ENCODE measurements at regions not wholly inside any gene's neighbourhood (a gene's known extent, or its start where the extent isn't known, plus 50 kb on each side); places are given as distances from the start of the nearest gene placed in this dataset.

DNA sequence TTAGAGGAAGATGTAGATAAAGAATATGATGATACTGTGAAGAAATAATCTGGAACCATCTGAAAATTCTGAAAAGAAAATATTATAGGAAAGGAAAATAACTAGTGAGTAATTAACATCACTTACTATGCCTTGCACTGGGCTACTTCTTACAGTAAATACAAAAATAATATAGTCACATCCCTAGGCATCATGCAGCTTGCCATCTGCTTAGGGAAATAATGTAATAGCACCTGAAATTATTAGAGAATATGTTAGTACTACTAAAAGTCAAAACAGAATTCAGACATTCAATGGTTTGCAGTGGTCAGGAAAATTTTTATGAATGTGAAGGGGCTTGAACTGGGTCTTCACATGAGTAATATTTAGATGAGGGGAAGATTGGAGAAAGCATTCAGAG is 272.2 kb upstream of the EMCN start (continued):
- TF ChIP-seq, protein P1, sequence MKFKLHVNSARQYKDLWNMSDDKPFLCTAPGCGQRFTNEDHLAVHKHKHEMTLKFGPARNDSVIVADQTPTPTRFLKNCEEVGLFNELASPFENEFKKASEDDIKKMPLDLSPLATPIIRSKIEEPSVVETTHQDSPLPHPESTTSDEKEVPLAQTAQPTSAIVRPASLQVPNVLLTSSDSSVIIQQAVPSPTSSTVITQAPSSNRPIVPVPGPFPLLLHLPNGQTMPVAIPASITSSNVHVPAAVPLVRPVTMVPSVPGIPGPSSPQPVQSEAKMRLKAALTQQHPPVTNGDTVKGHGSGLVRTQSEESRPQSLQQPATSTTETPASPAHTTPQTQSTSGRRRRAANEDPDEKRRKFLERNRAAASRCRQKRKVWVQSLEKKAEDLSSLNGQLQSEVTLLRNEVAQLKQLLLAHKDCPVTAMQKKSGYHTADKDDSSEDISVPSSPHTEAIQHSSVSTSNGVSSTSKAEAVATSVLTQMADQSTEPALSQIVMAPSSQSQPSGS (CRISPR knock-in tag; IDR thresholded peaks at IDR 0.05; ENCODE audit: borderline replicate concordance, low read depth): no peak
- TF ChIP-seq ZNF121 (CRISPR knock-in tag; IDR thresholded peaks at IDR 0.05) (no peak), ATF1 (CRISPR knock-in tag; IDR thresholded peaks at IDR 0.05) (no peak), FOXP4 (CRISPR knock-in tag; IDR thresholded peaks at IDR 0.05) (no peak)

DNA sequence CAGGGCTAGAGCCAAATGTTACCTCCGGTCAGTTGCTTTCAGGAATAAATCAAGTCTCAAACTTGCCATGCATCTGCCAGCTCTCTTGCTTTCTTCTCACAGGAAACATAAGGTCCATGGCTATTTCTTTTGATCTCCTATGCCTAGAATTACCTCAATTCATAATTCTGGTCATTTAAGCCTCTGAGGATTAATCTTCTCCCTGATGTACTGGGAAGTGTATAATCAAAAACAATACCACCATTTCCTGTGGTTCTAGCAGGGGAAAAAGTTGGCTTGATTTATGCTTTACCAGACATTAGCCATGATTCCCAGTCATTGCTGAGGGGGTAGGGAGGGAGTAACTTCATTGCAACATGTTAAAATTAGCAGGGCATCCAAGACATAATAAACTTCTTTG is 268.7 kb upstream of the EMCN start:
- Mint-ChIP-seq H3K4me3 (no peak overlapping the region), H3K36me3 (no peaks in the 10 kb centered on the region), H3K27ac (no peak overlapping the region), H3K27me3 (ENCODE audit: low read depth) (no peaks in the 10 kb centered on the region), H3K9me3 (no peaks in the 10 kb centered on the region), H3K4me1 (peaks cover 15% of the 10 kb centered on the region)
- DNase-seq (ENCODE audit: low spot score) (no peak), ATAC-seq (no peak)
- ChIA-PET CTCF (no interaction called here), POLR2A (no interaction called here)
- TF ChIP-seq KAT7 (CRISPR knock-in tag; IDR thresholded peaks at IDR 0.05; ENCODE audit: borderline replicate concordance) (no peak), ZNF671 (CRISPR knock-in tag; IDR thresholded peaks at IDR 0.05) (no peak), GTF2I (CRISPR knock-in tag; conservative IDR thresholded peaks at IDR 0.05) (no peak), TEAD1 (CRISPR knock-in tag; IDR thresholded peaks at IDR 0.05) (no peak), CREB1 (CRISPR knock-in tag; IDR thresholded peaks at IDR 0.05) (no peak)
- TF ChIP-seq, protein P2, sequence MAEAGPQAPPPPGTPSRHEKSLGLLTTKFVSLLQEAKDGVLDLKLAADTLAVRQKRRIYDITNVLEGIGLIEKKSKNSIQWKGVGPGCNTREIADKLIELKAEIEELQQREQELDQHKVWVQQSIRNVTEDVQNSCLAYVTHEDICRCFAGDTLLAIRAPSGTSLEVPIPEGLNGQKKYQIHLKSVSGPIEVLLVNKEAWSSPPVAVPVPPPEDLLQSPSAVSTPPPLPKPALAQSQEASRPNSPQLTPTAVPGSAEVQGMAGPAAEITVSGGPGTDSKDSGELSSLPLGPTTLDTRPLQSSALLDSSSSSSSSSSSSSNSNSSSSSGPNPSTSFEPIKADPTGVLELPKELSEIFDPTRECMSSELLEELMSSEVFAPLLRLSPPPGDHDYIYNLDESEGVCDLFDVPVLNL (CRISPR knock-in tag; IDR thresholded peaks at IDR 0.05; ENCODE audit: borderline replicate concordance, low read depth): no peak
- TF ChIP-seq, protein P3, sequence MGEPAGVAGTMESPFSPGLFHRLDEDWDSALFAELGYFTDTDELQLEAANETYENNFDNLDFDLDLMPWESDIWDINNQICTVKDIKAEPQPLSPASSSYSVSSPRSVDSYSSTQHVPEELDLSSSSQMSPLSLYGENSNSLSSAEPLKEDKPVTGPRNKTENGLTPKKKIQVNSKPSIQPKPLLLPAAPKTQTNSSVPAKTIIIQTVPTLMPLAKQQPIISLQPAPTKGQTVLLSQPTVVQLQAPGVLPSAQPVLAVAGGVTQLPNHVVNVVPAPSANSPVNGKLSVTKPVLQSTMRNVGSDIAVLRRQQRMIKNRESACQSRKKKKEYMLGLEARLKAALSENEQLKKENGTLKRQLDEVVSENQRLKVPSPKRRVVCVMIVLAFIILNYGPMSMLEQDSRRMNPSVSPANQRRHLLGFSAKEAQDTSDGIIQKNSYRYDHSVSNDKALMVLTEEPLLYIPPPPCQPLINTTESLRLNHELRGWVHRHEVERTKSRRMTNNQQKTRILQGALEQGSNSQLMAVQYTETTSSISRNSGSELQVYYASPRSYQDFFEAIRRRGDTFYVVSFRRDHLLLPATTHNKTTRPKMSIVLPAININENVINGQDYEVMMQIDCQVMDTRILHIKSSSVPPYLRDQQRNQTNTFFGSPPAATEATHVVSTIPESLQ (CRISPR knock-in tag; IDR thresholded peaks at IDR 0.05): no peak

DNA sequence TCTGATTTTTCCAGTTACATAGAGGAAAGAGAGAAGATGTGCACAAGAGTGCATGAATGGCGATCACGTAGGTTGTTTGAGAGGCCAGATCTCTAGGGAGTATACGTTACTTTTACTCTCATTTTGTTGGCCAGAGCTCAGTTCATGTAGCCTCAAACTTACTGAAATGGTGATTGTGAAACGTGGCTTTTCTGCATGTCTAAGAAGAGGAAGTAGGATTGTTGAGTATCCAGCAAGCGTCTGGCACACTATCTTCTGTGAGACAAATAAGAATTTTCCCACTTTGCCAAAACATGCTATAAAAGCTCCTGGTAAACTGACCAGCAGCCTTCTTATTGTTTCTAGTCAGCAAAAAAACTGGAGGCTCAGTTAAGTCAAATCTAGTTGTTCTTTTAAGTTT is 264.5 kb upstream of the EMCN start:
- Mint-ChIP-seq H3K4me3 (no peak overlapping the region), H3K27me3 (ENCODE audit: low read depth) (no peaks in the 10 kb centered on the region), H3K4me1 (no peaks in the 10 kb centered on the region), H3K27ac (no peak overlapping the region), H3K36me3 (no peaks in the 10 kb centered on the region), H3K9me3 (no peaks in the 10 kb centered on the region; the same call in 1 of the 2 replicates)
- ATAC-seq (no peak), DNase-seq (ENCODE audit: low spot score) (no peak)
- POLR2A ChIA-PET: no interaction called here
- CTCF ChIA-PET: no interaction called here
- TF ChIP-seq ERG (CRISPR knock-in tag; IDR thresholded peaks at IDR 0.05) (no peak), NFE2L1 (CRISPR knock-in tag; IDR thresholded peaks at IDR 0.05) (no peak), ELF4 (CRISPR knock-in tag; IDR thresholded peaks at IDR 0.05; ENCODE audit: low read depth) (no peak), GABPB1 (CRISPR knock-in tag; IDR thresholded peaks at IDR 0.05) (no peak), CBFB (CRISPR knock-in tag; IDR thresholded peaks at IDR 0.05; ENCODE audit: low read depth) (no peak), TCF7 (CRISPR knock-in tag; IDR thresholded peaks at IDR 0.05; ENCODE audit: low read depth) (no peak), ETV6 (CRISPR knock-in tag; IDR thresholded peaks at IDR 0.05) (no peak), SOX15 (CRISPR knock-in tag; IDR thresholded peaks at IDR 0.05) (no peak), ZNF138 (CRISPR knock-in tag; conservative IDR thresholded peaks at IDR 0.05) (no peak)
- TF ChIP-seq, protein P4, sequence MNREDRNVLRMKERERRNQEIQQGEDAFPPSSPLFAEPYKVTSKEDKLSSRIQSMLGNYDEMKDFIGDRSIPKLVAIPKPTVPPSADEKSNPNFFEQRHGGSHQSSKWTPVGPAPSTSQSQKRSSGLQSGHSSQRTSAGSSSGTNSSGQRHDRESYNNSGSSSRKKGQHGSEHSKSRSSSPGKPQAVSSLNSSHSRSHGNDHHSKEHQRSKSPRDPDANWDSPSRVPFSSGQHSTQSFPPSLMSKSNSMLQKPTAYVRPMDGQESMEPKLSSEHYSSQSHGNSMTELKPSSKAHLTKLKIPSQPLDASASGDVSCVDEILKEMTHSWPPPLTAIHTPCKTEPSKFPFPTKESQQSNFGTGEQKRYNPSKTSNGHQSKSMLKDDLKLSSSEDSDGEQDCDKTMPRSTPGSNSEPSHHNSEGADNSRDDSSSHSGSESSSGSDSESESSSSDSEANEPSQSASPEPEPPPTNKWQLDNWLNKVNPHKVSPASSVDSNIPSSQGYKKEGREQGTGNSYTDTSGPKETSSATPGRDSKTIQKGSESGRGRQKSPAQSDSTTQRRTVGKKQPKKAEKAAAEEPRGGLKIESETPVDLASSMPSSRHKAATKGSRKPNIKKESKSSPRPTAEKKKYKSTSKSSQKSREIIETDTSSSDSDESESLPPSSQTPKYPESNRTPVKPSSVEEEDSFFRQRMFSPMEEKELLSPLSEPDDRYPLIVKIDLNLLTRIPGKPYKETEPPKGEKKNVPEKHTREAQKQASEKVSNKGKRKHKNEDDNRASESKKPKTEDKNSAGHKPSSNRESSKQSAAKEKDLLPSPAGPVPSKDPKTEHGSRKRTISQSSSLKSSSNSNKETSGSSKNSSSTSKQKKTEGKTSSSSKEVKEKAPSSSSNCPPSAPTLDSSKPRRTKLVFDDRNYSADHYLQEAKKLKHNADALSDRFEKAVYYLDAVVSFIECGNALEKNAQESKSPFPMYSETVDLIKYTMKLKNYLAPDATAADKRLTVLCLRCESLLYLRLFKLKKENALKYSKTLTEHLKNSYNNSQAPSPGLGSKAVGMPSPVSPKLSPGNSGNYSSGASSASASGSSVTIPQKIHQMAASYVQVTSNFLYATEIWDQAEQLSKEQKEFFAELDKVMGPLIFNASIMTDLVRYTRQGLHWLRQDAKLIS (CRISPR knock-in tag; IDR thresholded peaks at IDR 0.05; ENCODE audit: borderline replicate concordance): no peak
